ENCODE measurements at regions not wholly inside any gene's neighbourhood (a gene's known extent, or its start where the extent isn't known, plus 50 kb on each side); places are given as distances from the start of the nearest gene placed in this dataset.

DNA sequence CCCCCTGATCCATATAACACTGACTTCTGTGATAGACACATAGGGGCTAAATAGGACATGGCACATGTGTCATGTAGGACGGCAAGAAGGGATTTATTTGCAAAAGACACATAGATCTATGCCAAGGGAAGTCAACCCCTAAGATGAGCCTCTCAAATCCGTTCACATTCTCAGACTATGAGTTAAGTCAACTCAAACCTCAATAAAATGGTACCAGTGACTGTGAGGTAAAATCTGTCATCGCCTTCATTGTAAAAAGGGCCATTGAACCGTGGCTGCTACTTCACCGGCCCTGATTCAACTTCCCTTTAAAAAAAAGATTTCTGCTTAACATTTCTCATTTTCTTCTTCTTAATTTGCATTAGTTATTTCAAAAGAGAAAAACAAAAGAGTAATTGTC is 144.0 kb downstream of the ZNF281 start:
- TF ChIP-seq CTCF (IDR thresholded peaks at IDR 0.05) (no peak), POLR2A (IDR thresholded peaks at IDR 0.05) (no peak), POLR2AphosphoS5 (IDR thresholded peaks at IDR 0.05) (no peak)
